Thoracic aorta (tissue), 2 donors: ENCODE measurements at regions not wholly inside any gene's neighbourhood (a gene's known extent, or its start where the extent isn't known, plus 50 kb on each side); places are given as distances from the start of the nearest gene placed in this dataset.

Experiments used
- ATAC-seq: fragments of 150-250 bp; one replicate; pipeline ENCODE4 v1.8.0; 2017; ENCODE audit warnings: low read depth; ENCODE audit not compliant: insufficient number of reproducible peaks, low FRiP score
- DNase-seq: peaks from one replicate; pipeline ENCODE4 v3.0.0-alpha.2; 2020; ENCODE audit warnings: low spot score
- H3K27ac ChIP-seq, 2 donors: fragments of 200-600 bp; sonication (generic); 1 replicate in 1 of 2; 2 replicates in 1 of 2; pipeline ENCODE4 v1.5.1; 2016; ENCODE audit warnings: mild to moderate bottlenecking in 2 of 2, moderate library complexity in 2 of 2
- H3K27me3 ChIP-seq: fragments of 200-600 bp; sonication (generic); replicated peaks from 2 replicates; pipeline ENCODE4 v1.6.0; 2016; ENCODE audit warnings: mild to moderate bottlenecking; ENCODE audit not compliant: insufficient read depth
- H3K36me3 ChIP-seq: fragments of 200-600 bp; sonication (generic); one replicate; pipeline ENCODE4 v1.5.1; 2016
- H3K4me1 ChIP-seq, 2 donors: fragments of 200-600 bp; sonication (generic); 1 replicate in 1 of 2; 2 replicates in 1 of 2; pipeline versions ENCODE4 v1.5.1 to v1.6.0; 2016; ENCODE audit warnings: low read depth in 2 of 2, mild to moderate bottlenecking in 1 of 2; ENCODE audit not compliant: control insufficient read depth in 1 of 2
- H3K4me3 ChIP-seq: fragments of 200-600 bp; sonication (generic); 2 replicates; pipeline ENCODE4 v1.5.1; 2016; ENCODE audit warnings: mild to moderate bottlenecking
- H3K9me3 ChIP-seq: fragments of 200-600 bp; sonication (generic); 2 replicates; pipeline ENCODE4 v1.5.1; 2016
- CTCF ChIP-seq: fragments of 200-600 bp; sonication (generic); IDR thresholded peaks from one replicate; pipeline ENCODE4 v1.5.1; 2019; ENCODE audit warnings: antibody characterized with exemption

GRCh38 chr15:100820528-100820927 lies 59.1 kb upstream of the ALDH1A3 start:
- TF ChIP-seq CTCF = no peak
- Histone ChIP-seq H3K4me1 (no peaks in the 10 kb centered on the region), H3K27ac (no peak overlapping the region), H3K36me3 (no peaks in the 10 kb centered on the region), H3K27me3 (no peaks in the 10 kb centered on the region), H3K4me3 (no peak overlapping the region), H3K9me3 (peaks cover 6% of the 10 kb centered on the region)
- no peak for ATAC-seq
- DNase-seq = no peak

GRCh38 chr15:100821327-100821726 lies 58.3 kb upstream of the ALDH1A3 start:
- DNase-seq (no peak), ATAC-seq (no peak)
- H3K4me1 ChIP-seq = no peaks in the 10 kb centered on the region
- no peak overlapping the region for H3K27ac ChIP-seq
- H3K27me3 ChIP-seq = no peaks in the 10 kb centered on the region
- no peaks in the 10 kb centered on the region for H3K36me3 ChIP-seq
- TF ChIP-seq CTCF = no peak
- no peak overlapping the region for H3K4me3 ChIP-seq
- no peaks in the 10 kb centered on the region for H3K9me3 ChIP-seq

- H3K36me3 ChIP-seq = no peaks in the 10 kb centered on the region
- no peaks in the 10 kb centered on the region for H3K4me1 ChIP-seq
- no peak overlapping the region for H3K4me3 ChIP-seq
- H3K27me3 ChIP-seq = no peaks in the 10 kb centered on the region
- DNase-seq (no peak), ATAC-seq (no peak)
- TF ChIP-seq CTCF = no peak
- no peak overlapping the region for H3K27ac ChIP-seq
- no peaks in the 10 kb centered on the region for H3K9me3 ChIP-seq
Measured at GRCh38 chr15:100824211-100824610, 55.4 kb upstream of the ALDH1A3 start.

- Histone ChIP-seq H3K4me1 (no peaks in the 10 kb centered on the region), H3K27ac (no peak overlapping the region), H3K27me3 (no peaks in the 10 kb centered on the region), H3K4me3 (no peak overlapping the region), H3K36me3 (no peaks in the 10 kb centered on the region), H3K9me3 (no peaks in the 10 kb centered on the region)
- no peak for TF ChIP-seq CTCF
- no peak for ATAC-seq
- no peak for DNase-seq
Measured at GRCh38 chr15:100829457-100829856, 50.2 kb upstream of the ALDH1A3 start.
